ENCODE measurements at regions not wholly inside any gene's neighbourhood (a gene's known extent, or its start where the extent isn't known, plus 50 kb on each side); places are given as distances from the start of the nearest gene placed in this dataset.

GRCh38 chr7:20050241-20050966, 166.8 kb downstream of the MACC1 start:
- TF ChIP-seq POLR2AphosphoS5 (IDR thresholded peaks at IDR 0.05; ENCODE audit: borderline replicate concordance, low read depth, low read length), result no peak
- TF ChIP-seq EZH2 (IDR thresholded peaks at IDR 0.05), result no peak
